K562 (cell line): ENCODE measurements at regions not wholly inside any gene's neighbourhood (a gene's known extent, or its start where the extent isn't known, plus 50 kb on each side); places are given as distances from the start of the nearest gene placed in this dataset.
A peak's percentile ranks its signal among the peaks of the same experiment; 100 is the strongest.
"Not testable (repeated sequence)": the region's sequence is repeated elsewhere in the genome, so short reads cannot be mapped to it uniquely, and the experiment has no call there.

ENCODE experiments used
- ATAC-seq: fragments of 200-7000 bp; cut with Tn5 transposase; 3 replicates; pipeline ENCODE4 v1.9.1; 2020; ENCODE audit warnings: moderate library complexity
- BruUV-seq: library from RNA; stranded (reverse); fragments of 400-500 nt; replicated peaks from 2 replicates; lab custom pipeline; 2021; lab: Mats Ljungman, UMichigan
- CTCF ChIA-PET: fragments of 300-600 bp; formaldehyde crosslinking; extraction: SDS; loops from one replicate; lab custom pipeline; 2021; ENCODE audit warnings: low intra/inter-chr PET ratio; lab: Yijun Ruan, JAX
- POLR2A ChIA-PET: fragments of 300-600, 350-650 bp; sonication (Branson Sonifier 250); formaldehyde crosslinking; extraction: SDS; loops from one replicate; lab custom pipeline; 2021; ENCODE audit warnings: antibody characterized with exemption, inconsistent platforms; lab: Yijun Ruan, JAX
- DNase-seq, 4 experiments: peaks; one replicate each; pipeline versions ENCODE4 v3.0.0 to v3.0.0-alpha.2; 2011 to 2018; ENCODE audit warnings: low spot score in 3 of 4, mixed read lengths in 3 of 4; ENCODE audit errors: extremely low read depth in 1 of 4
- FAIRE-seq: peaks from 2 replicates; lab custom pipeline; 2011; peaks lifted over from hg19 to GRCh38; lab: Jason Lieb, UNC
- H2AFZ ChIP-seq: 2 replicates; pipeline ENCODE4 v1.6.0; 2011; ENCODE audit warnings: low read depth, low read length, control low read depth, inconsistent platforms
- H3K27ac ChIP-seq: fragments of 200-600 bp; 3 replicates; pipeline ENCODE4 v1.8.0; 2011; ENCODE audit warnings: low read depth, mild to moderate bottlenecking, control low read depth, inconsistent platforms, low read length, moderate library complexity, mixed read lengths; ENCODE audit errors: extremely low read depth
- H3K27me3 ChIP-seq, 2 experiments: fragments of 300-600 bp in 1 of 2; 2 replicates in 1 of 2; 3 replicates in 1 of 2; pipeline versions ENCODE4 v1.6.0 to v1.8.0; 2011; ENCODE audit warnings: inconsistent platforms in 2 of 2, low read length in 2 of 2, mild to moderate bottlenecking in 1 of 2, mixed read lengths in 1 of 2, moderate library complexity in 1 of 2; ENCODE audit not compliant: control insufficient read depth in 2 of 2, insufficient read depth in 2 of 2
- H3K36me3 ChIP-seq: fragments of 300-600 bp; 3 replicates; pipeline ENCODE4 v1.8.0; 2011; ENCODE audit warnings: mild to moderate bottlenecking, low read length, inconsistent platforms; ENCODE audit not compliant: control insufficient read depth, insufficient read depth
- H3K4me1 ChIP-seq, 2 experiments: fragments of 200-600 bp in 1 of 2; replicated peaks in 1 of 2; 2 replicates in 1 of 2; 3 replicates in 1 of 2; pipeline versions ENCODE4 v1.5.1 to v1.8.0; 2011; ENCODE audit warnings: inconsistent platforms in 2 of 2, low read length in 2 of 2, mild to moderate bottlenecking in 1 of 2, mixed read lengths in 1 of 2, moderate library complexity in 1 of 2; ENCODE audit not compliant: control insufficient read depth in 2 of 2, insufficient read depth in 2 of 2
- H3K4me2 ChIP-seq: 2 replicates; pipeline ENCODE4 v1.6.1; 2011; ENCODE audit warnings: low read length, control low read depth, inconsistent platforms, mixed read lengths; ENCODE audit not compliant: insufficient read depth
- H3K4me3 ChIP-seq: fragments of 200-600 bp; sonication (generic), shearing (Covaris generic); 2 replicates; pipeline ENCODE4 v1.5.1; 2016; ENCODE audit warnings: control low read depth, inconsistent platforms
- H3K79me2 ChIP-seq: fragments of 200-600 bp; 3 replicates; pipeline ENCODE4 v1.8.0; 2011; ENCODE audit warnings: low read length, inconsistent platforms; ENCODE audit not compliant: control insufficient read depth, insufficient read depth
- H3K9ac ChIP-seq, 2 experiments: 2 replicates each; pipeline versions ENCODE4 v1.6.0 to v1.6.1; 2011; ENCODE audit warnings: low read depth in 2 of 2, low read length in 2 of 2, control low read depth in 1 of 2, inconsistent platforms in 1 of 2, mild to moderate bottlenecking in 1 of 2, mixed read lengths in 1 of 2; ENCODE audit not compliant: insufficient read depth in 1 of 2
- H3K9me1 ChIP-seq: one replicate; pipeline ENCODE4 v1.6.0; 2011; ENCODE audit warnings: inconsistent platforms, mild to moderate bottlenecking, low read length, moderate library complexity; ENCODE audit not compliant: control insufficient read depth, insufficient read depth
- H3K9me3 ChIP-seq: replicated peaks from 2 replicates; pipeline ENCODE4 v1.5.1; 2011; ENCODE audit warnings: low read depth, low read length, inconsistent platforms; ENCODE audit not compliant: control insufficient read depth, insufficient read depth
- H4K20me1 ChIP-seq: replicated peaks from 2 replicates; pipeline ENCODE4 v1.6.1; 2011; ENCODE audit warnings: low read length, inconsistent platforms, mixed read lengths; ENCODE audit not compliant: control insufficient read depth, insufficient read depth
- HNRNPLL ChIP-seq: fragments of 200-400 bp; formaldehyde crosslinking; IDR thresholded peaks from 2 replicates; pipeline ENCODE4 v1.6.1; 2017; ENCODE audit warnings: low read length, low read depth, mild to moderate bottlenecking; ENCODE audit not compliant: poor library complexity, severe bottlenecking
- MAZ ChIP-seq, 2 experiments: fragments of 450-650 bp in 1 of 2; sonication (generic) in 1 of 2; formaldehyde crosslinking; IDR thresholded peaks in 1 of 2; conservative IDR thresholded peaks in 1 of 2; 2 replicates each; pipeline versions ENCODE4 v1.4.0 to v1.5.0; 2020; ENCODE audit warnings: mild to moderate bottlenecking in 1 of 2, missing genetic modification reagents in 1 of 2
- NR1H2 ChIP-seq: sonication (generic); formaldehyde crosslinking; IDR thresholded peaks from 2 replicates; pipeline ENCODE4 v1.4.0; 2020; ENCODE audit warnings: mild to moderate bottlenecking, missing genetic modification reagents
- SMARCA4 ChIP-seq: fragments of 450-650 bp; IDR thresholded peaks from 2 replicates; pipeline ENCODE4 v1.6.1; 2016
- ZNF263 ChIP-seq: sonication (generic); formaldehyde crosslinking; IDR thresholded peaks from 2 replicates; pipeline ENCODE4 v1.8.0; 2022; ENCODE audit warnings: mild to moderate bottlenecking, missing genetic modification reagents, borderline replicate concordance
- ZNF584 ChIP-seq: fragments of 200-800 bp; sonication (Bioruptor generic); IDR thresholded peaks from 2 replicates; pipeline ENCODE4 v1.6.1; 2016; ENCODE audit warnings: low read depth, mild to moderate bottlenecking, missing genetic modification characterization, missing compliant biosample characterization
- WGBS: fragments of 100-300 bp; shearing (Covaris generic); methylation state at CpG from one replicate; pipeline ENCODE4 v1.1.6; 2016; ENCODE audit warnings: low coverage, mixed read lengths; ENCODE audit not compliant: insufficient coverage; ENCODE audit errors: missing lambda C conversion rate; 5-methylcytosine and 5-hydroxymethylcytosine counted together
- in situ Hi-C: fragments of 300-500 bp; cut with MboI; formaldehyde crosslinking; loops from 4 replicates; pipeline ENCODE4 v1.15.0; 2018; ENCODE audit warnings: inconsistent platforms, mixed read lengths
- intact Hi-C: fragments of 100-400 bp; cut with micrococcal nuclease; formaldehyde crosslinking; loops from 2 replicates; pipeline ENCODE4 v1.14.2; 2022
- TF ChIP-seq, protein P1 (sequence below): sonication (generic); formaldehyde crosslinking; IDR thresholded peaks from 2 replicates; pipeline ENCODE4 v1.8.0; 2023; ENCODE audit warnings: mild to moderate bottlenecking, missing genetic modification reagents
- TF ChIP-seq, protein P2 (sequence below), 2 experiments: fragments of 200-800 bp in 1 of 2; sonication (Bioruptor generic) in 1 of 2; sonication (generic) in 1 of 2; formaldehyde crosslinking in 1 of 2; IDR thresholded peaks in 1 of 2; conservative IDR thresholded peaks in 1 of 2; 2 replicates each; pipeline versions ENCODE4 v1.5.0 to v1.6.1; 2016 to 2020; ENCODE audit warnings: missing compliant biosample characterization in 1 of 2, missing genetic modification characterization in 1 of 2, missing genetic modification reagents in 1 of 2

GRCh38 chr7:29684787-29685650, 121.3 kb upstream of the WIPF3 start (continued):
- TF ChIP-seq, protein P1, sequence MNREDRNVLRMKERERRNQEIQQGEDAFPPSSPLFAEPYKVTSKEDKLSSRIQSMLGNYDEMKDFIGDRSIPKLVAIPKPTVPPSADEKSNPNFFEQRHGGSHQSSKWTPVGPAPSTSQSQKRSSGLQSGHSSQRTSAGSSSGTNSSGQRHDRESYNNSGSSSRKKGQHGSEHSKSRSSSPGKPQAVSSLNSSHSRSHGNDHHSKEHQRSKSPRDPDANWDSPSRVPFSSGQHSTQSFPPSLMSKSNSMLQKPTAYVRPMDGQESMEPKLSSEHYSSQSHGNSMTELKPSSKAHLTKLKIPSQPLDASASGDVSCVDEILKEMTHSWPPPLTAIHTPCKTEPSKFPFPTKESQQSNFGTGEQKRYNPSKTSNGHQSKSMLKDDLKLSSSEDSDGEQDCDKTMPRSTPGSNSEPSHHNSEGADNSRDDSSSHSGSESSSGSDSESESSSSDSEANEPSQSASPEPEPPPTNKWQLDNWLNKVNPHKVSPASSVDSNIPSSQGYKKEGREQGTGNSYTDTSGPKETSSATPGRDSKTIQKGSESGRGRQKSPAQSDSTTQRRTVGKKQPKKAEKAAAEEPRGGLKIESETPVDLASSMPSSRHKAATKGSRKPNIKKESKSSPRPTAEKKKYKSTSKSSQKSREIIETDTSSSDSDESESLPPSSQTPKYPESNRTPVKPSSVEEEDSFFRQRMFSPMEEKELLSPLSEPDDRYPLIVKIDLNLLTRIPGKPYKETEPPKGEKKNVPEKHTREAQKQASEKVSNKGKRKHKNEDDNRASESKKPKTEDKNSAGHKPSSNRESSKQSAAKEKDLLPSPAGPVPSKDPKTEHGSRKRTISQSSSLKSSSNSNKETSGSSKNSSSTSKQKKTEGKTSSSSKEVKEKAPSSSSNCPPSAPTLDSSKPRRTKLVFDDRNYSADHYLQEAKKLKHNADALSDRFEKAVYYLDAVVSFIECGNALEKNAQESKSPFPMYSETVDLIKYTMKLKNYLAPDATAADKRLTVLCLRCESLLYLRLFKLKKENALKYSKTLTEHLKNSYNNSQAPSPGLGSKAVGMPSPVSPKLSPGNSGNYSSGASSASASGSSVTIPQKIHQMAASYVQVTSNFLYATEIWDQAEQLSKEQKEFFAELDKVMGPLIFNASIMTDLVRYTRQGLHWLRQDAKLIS, result 0 out of 2 replicates have a peak, but pooled peaks have one; percentile 59
- TF ChIP-seq NR1H2 (CRISPR knock-in tag) (no peak), ZNF584 (CRISPR knock-in tag) (no peak), SMARCA4 (no peak)

DNA sequence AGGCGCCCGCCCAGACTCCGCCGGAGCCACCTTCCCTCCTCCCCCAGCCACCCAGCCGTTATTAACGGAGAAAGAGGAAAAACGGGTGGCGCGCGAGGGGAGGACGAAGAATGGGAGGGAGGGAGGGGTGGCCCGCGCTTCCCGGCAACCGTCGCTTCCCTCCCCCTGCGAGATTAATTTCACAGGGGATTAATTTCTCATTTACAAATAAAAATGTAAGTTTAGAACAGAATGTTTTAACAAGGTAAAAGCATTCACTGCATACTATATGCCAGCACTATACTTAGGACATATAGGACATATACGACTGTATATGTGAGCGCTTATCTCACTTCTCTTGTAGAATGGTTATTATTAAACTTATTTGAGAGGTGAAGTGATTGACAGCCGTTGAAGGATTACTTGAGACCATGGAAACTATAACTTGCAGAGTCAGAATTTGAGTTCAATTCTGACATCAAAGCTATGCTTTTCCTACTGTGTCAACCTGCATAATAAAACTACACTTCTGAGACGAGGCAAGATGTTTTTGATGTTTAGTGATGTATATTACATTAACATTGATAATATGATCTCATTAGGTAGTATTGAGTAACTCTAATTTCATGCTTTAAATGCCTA, 120.5 kb upstream of the WIPF3 start:
- Histone ChIP-seq H3K27ac (peak overlapping the region; percentile 91; the same call in 2 of the 3 replicates), H3K9ac (peak overlapping the region; percentile 80 to 93), H2AFZ (peak overlapping the region; percentile 74), H3K79me2 (peaks cover 39% of the 10 kb centered on the region), H3K4me3 (peak overlapping the region; percentile 80), H3K4me2 (peak overlapping the region; percentile 70)
- H3K27me3 ChIP-seq, CTCF ChIA-PET, H3K4me1 ChIP-seq, H3K36me3 ChIP-seq, H3K9me1 ChIP-seq, in situ Hi-C loops, FAIRE-seq, H4K20me1 ChIP-seq, intact Hi-C loops, BruUV-seq, H3K9me3 ChIP-seq: not testable (repeated sequence)
- 16% methylated on average over 3 of the region's 21 CpGs for WGBS
- POLR2A ChIA-PET, result interaction anchor here (0.6 kb wide), 1 partner anchor 566 kb away, joined by 4 read pairs; no protein-coding TSS in a partner anchor
- ATAC-seq (peak; percentile 3), DNase-seq (peak in 1 of 4 experiments; percentile 50)
- TF ChIP-seq, protein P2, sequence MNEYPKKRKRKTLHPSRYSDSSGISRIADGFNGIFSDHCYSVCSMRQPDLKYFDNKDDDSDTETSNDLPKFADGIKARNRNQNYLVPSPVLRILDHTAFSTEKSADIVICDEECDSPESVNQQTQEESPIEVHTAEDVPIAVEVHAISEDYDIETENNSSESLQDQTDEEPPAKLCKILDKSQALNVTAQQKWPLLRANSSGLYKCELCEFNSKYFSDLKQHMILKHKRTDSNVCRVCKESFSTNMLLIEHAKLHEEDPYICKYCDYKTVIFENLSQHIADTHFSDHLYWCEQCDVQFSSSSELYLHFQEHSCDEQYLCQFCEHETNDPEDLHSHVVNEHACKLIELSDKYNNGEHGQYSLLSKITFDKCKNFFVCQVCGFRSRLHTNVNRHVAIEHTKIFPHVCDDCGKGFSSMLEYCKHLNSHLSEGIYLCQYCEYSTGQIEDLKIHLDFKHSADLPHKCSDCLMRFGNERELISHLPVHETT (CRISPR knock-in tag; conservative IDR thresholded peaks at IDR 0.05 in 1 of 2, IDR thresholded peaks at IDR 0.05 in 1 of 2), result peak in 1 of 2 experiments; percentile 94; a peak in 2 of 4 replicates
- TF ChIP-seq MAZ (CRISPR knock-in tag; conservative IDR thresholded peaks at IDR 0.05 in 1 of 2, IDR thresholded peaks at IDR 0.05 in 1 of 2) (peak in 1 of 2 experiments; percentile 49; a peak in 1 of 4 replicates), ZNF263 (CRISPR knock-in tag) (0 out of 2 replicates have a peak, but pooled peaks have one; percentile 34), HNRNPLL (peak; percentile 48)
